GM18505 (cell line): ENCODE measurements at regions not wholly inside any gene's neighbourhood (a gene's known extent, or its start where the extent isn't known, plus 50 kb on each side); places are given as distances from the start of the nearest gene placed in this dataset.
"Not testable (repeated sequence)": the region's sequence is repeated elsewhere in the genome, so short reads cannot be mapped to it uniquely, and the experiment has no call there.

ENCODE experiments used
- ATAC-seq: cut with Tn5 transposase; IDR thresholded peaks from one replicate; pipeline ENCODE4 v1.9.1; 2021; ENCODE audit not compliant: unreplicated experiment
- POLR2A ChIP-seq: IDR thresholded peaks from 4 replicates; pipeline ENCODE4 v1.6.1; 2011; ENCODE audit warnings: borderline replicate concordance; ENCODE audit not compliant: insufficient read depth, insufficient read length; ENCODE audit errors: extremely low read depth

GRCh38 chr1:143611159-143611558, 360.6 kb downstream of the FAM72C start:
- TF ChIP-seq POLR2A = no peak
- no peak for ATAC-seq

GRCh38 chr1:143610196-143610595, 361.6 kb downstream of the FAM72C start:
- no peak for TF ChIP-seq POLR2A
- ATAC-seq = no peak

- ATAC-seq = no peak
- TF ChIP-seq POLR2A = no peak
Measured at GRCh38 chr1:143604887-143605286, 366.9 kb downstream of the FAM72C start.

GRCh38 chr1:143584508-143584907, 387.3 kb downstream of the FAM72C start:
- no peak for ATAC-seq
- TF ChIP-seq POLR2A = no peak

GRCh38 chr1:143574891-143575520, 396.8 kb downstream of the FAM72C start:
- no peak for ATAC-seq
- TF ChIP-seq POLR2A = no peak

- not testable (repeated sequence) for ATAC-seq
Measured at GRCh38 chr1:143572661-143573060, 399.1 kb downstream of the FAM72C start.

- not testable (repeated sequence) for ATAC-seq
Measured at GRCh38 chr1:143563761-143564160, 408.0 kb downstream of the FAM72C start.

- no peak for TF ChIP-seq POLR2A
- ATAC-seq = no peak
Measured at GRCh38 chr1:143553627-143554026, 418.2 kb downstream of the FAM72C start.

- ATAC-seq = not testable (repeated sequence)
Measured at GRCh38 chr1:143504703-143505102, 467.1 kb downstream of the FAM72C start.

GRCh38 chr1:143504080-143504479, 467.7 kb downstream of the FAM72C start:
- ATAC-seq = not testable (repeated sequence)

GRCh38 chr1:143503048-143503447, 468.7 kb downstream of the FAM72C start:
- ATAC-seq = not testable (repeated sequence)

GRCh38 chr1:143502038-143502437, 469.7 kb downstream of the FAM72C start:
- not testable (repeated sequence) for ATAC-seq

- not testable (repeated sequence) for ATAC-seq
Measured at GRCh38 chr1:143498059-143498749, 473.6 kb downstream of the FAM72C start.

GRCh38 chr1:143497374-143497747, 474.4 kb downstream of the FAM72C start:
- no peak for ATAC-seq
- TF ChIP-seq POLR2A = no peak

GRCh38 chr1:143496526-143497373, 475.0 kb downstream of the FAM72C start:
- ATAC-seq = not testable (repeated sequence)
